Heart right ventricle (tissue), 16 donors: ENCODE measurements at regions not wholly inside any gene's neighbourhood (a gene's known extent, or its start where the extent isn't known, plus 50 kb on each side); places are given as distances from the start of the nearest gene placed in this dataset.

Experiments used
- ATAC-seq, 8 donors: fragments of 200-7000 bp; cut with Tn5 transposase; one replicate each; pipeline ENCODE4 v1.9.1; 2020; ENCODE audit warnings: mild to moderate bottlenecking in 8 of 8, moderate library complexity in 8 of 8, moderate number of reproducible peaks in 1 of 8
- DNase-seq, 2 donors: peaks; one replicate each; pipeline ENCODE4 v3.0.0-alpha.2; 2020
- H3K27ac ChIP-seq, 10 donors: fragments of 200-600 bp; sonication (generic) in 2 of 10; one replicate each; pipeline versions ENCODE4 v1.5.0 to v1.8.0; 2020 to 2022; ENCODE audit warnings: mild to moderate bottlenecking in 3 of 10
- H3K27me3 ChIP-seq, 7 donors: fragments of 200-600 bp; one replicate each; pipeline ENCODE4 v1.8.0; 2021 to 2022; ENCODE audit warnings: mild to moderate bottlenecking in 2 of 7
- H3K36me3 ChIP-seq, 9 donors: fragments of 200-600 bp; sonication (generic) in 1 of 9; one replicate each; pipeline versions ENCODE4 v1.5.0 to v1.8.0; 2020 to 2022; ENCODE audit warnings: mild to moderate bottlenecking in 2 of 9
- H3K4me1 ChIP-seq, 9 donors: fragments of 200-600 bp; sonication (generic) in 1 of 9; one replicate each; pipeline versions ENCODE4 v1.5.0 to v1.8.0; 2020 to 2022; ENCODE audit warnings: mild to moderate bottlenecking in 4 of 9
- H3K4me3 ChIP-seq, 10 donors: fragments of 200-600 bp; sonication (generic) in 2 of 10; one replicate each; pipeline versions ENCODE4 v1.5.0 to v1.8.0; 2020 to 2022; ENCODE audit warnings: mild to moderate bottlenecking in 7 of 10, moderate library complexity in 2 of 10
- H3K9me3 ChIP-seq, 11 donors: fragments of 200-600 bp in 10 of 11; sonication (generic) in 2 of 11; one replicate each; pipeline versions ENCODE4 v1.5.0 to v1.8.0; 2013 to 2022; ENCODE audit warnings: mild to moderate bottlenecking in 2 of 11, control low read depth in 1 of 11, moderate library complexity in 1 of 11
- WGBS, 2 donors: extraction: QIAGEN DNeasy Blood & Tissue Kit; methylation state at CpG; one replicate each; pipeline ENCODE4 v1.1.7; 2013; ENCODE audit warnings: inconsistent platforms in 1 of 2; 5-methylcytosine and 5-hydroxymethylcytosine counted together
- intact Hi-C, 10 donors: fragments of 100-400 bp; cut with DNase I; formaldehyde crosslinking; loops; one replicate each; pipeline versions ENCODE4 v1.11.1 to v1.14.2; 2022
- TF ChIP-seq, protein P1 (sequence below), 9 donors: fragments of 200-600 bp; sonication (generic) in 2 of 9; IDR thresholded peaks; one replicate each; pipeline versions ENCODE4 v1.5.0 to v1.8.0; 2021 to 2022; ENCODE audit warnings: antibody characterized with exemption in 9 of 9, mild to moderate bottlenecking in 5 of 9, moderate library complexity in 1 of 9
- donor health status: Arrhythmogenic right ventricular cardiomyopathy.
- donor health status: ischemic (EF 13 %, LVEDD 7.1; RV severe dilation, severe dysfunction).
- donor health status: healthy with polysubstance abuse.
- donor health status: DM: no; HTN: yes; CAD: no.
- donor health status: DM: no; HTN: no; CAD: no.
- donor health status: ischemic (EF 25% LVEDD 6.9; RV normal size, moderate dysfunction).
- donor health status: ischemic (EF 25% LVEDD 5.7; RV mildly dilated, moderate dysfunction).
- donor health status: healthy.
- donor health status: DM: yes; HTN: yes; CAD: no.
- donor health status: Ischemic cardiomyopathy.
- donor health status: ischemic (EF 35%, LVEDD 5.7; RV mildly dilated, moderate dysfunction).
- donor health status: nonischemic (EF 11% LVEDD 7.7; RV severe dilation, severe dysfunction).
- donor health status: DM: yes; HTN: yes; CAD: no.
- donor health status: PGD.
- donor health status: ischemic (EF 29% LVEDD 5.4; RV normal size, mild dysfunction).
- donor health status: nonischemic (EF 23%, LVEDD 6.1; RV moderate dilation, normal function).

DNA sequence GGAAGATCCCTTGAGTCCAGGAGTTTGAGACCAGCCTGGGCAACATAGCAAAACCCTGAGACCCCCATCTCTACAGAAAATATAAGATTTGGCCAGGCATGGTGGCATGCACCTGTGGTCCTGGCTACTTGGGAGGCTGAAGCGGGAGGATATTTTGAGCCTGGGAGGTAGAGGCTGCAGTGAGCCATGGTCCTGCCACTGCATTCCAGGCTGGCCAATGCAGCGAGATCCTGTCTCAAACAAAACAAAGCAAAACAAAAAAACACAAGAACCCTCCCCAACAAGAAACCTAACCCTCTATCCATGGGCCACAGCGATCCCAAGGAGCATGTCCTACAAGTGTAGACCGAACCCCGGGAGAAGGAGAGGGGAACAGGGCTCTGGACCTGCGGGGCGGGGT lies 133.3 kb downstream of the MGAT5B start:
- ATAC-seq (no peak), DNase-seq (no peak)
- TF ChIP-seq, protein P1, sequence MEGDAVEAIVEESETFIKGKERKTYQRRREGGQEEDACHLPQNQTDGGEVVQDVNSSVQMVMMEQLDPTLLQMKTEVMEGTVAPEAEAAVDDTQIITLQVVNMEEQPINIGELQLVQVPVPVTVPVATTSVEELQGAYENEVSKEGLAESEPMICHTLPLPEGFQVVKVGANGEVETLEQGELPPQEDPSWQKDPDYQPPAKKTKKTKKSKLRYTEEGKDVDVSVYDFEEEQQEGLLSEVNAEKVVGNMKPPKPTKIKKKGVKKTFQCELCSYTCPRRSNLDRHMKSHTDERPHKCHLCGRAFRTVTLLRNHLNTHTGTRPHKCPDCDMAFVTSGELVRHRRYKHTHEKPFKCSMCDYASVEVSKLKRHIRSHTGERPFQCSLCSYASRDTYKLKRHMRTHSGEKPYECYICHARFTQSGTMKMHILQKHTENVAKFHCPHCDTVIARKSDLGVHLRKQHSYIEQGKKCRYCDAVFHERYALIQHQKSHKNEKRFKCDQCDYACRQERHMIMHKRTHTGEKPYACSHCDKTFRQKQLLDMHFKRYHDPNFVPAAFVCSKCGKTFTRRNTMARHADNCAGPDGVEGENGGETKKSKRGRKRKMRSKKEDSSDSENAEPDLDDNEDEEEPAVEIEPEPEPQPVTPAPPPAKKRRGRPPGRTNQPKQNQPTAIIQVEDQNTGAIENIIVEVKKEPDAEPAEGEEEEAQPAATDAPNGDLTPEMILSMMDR (IDR thresholded peaks at IDR 0.05), result no peak
- WGBS, 2 donors, result 93 to 95% methylated on average over 7 of the region's 7 CpGs
- no peaks in the 10 kb centered on the region for H3K36me3 ChIP-seq
- H3K27ac ChIP-seq, result no peak overlapping the region
- H3K4me3 ChIP-seq, result no peak overlapping the region
- intact Hi-C loops, result no loop called here
- H3K9me3 ChIP-seq, result no peaks in the 10 kb centered on the region
- H3K4me1 ChIP-seq, result no peaks in the 10 kb centered on the region
- H3K27me3 ChIP-seq, result peaks cover 0 to 58% (median 37%) of the 10 kb centered on the region in 7 donors

- Histone ChIP-seq H3K36me3 (no peaks in the 10 kb centered on the region), H3K4me3 (no peak overlapping the region), H3K27me3 (peaks cover 0 to 59% (median 39%) of the 10 kb centered on the region in 7 donors), H3K4me1 (no peaks in the 10 kb centered on the region), H3K9me3 (no peaks in the 10 kb centered on the region), H3K27ac (no peak overlapping the region)
- TF ChIP-seq, protein P1 (IDR thresholded peaks at IDR 0.05), result no peak
- ATAC-seq (no peak), DNase-seq (no peak)
- WGBS, 2 donors, result 62 to 63% methylated on average over 23 of the region's 23 CpGs
- intact Hi-C loops, result no loop called here
Observed at GRCh38 chr17:77002103-77003045, 134.2 kb downstream of the MGAT5B start.

GRCh38 chr17:77003699-77004098 lies 135.5 kb downstream of the MGAT5B start:
- ATAC-seq, result no peak
- DNase-seq, result no peak
- WGBS, 2 donors, result 93% methylated on average over 2 of the region's 2 CpGs
- TF ChIP-seq, protein P1 (IDR thresholded peaks at IDR 0.05), result no peak
- intact Hi-C loops, result no loop called here
- no peaks in the 10 kb centered on the region for H3K36me3 ChIP-seq
- no peaks in the 10 kb centered on the region for H3K9me3 ChIP-seq
- H3K27ac ChIP-seq, result no peak overlapping the region
- no peaks in the 10 kb centered on the region for H3K4me1 ChIP-seq
- peaks cover 0 to 62% (median 40%) of the 10 kb centered on the region in 7 donors for H3K27me3 ChIP-seq
- no peak overlapping the region for H3K4me3 ChIP-seq

GRCh38 chr17:77006971-77007649 lies 133.7 kb upstream of the SEC14L1 start:
- intact Hi-C loops, result no loop called here
- no peak for ATAC-seq
- WGBS, 2 donors, result 63% methylated on average over 20 of the region's 20 CpGs

More at GRCh38 chr17:77006971-77007649, 133.7 kb upstream of the SEC14L1 start:
- no peak overlapping the region for H3K27ac ChIP-seq
- TF ChIP-seq, protein P1 (IDR thresholded peaks at IDR 0.05), result no peak
- no peaks in the 10 kb centered on the region for H3K36me3 ChIP-seq
- H3K4me3 ChIP-seq, result no peak overlapping the region
- H3K9me3 ChIP-seq, result peaks cover 0 to 31% (median 9%) of the 10 kb centered on the region in 11 donors
- DNase-seq, result no peak
- H3K4me1 ChIP-seq, result no peaks in the 10 kb centered on the region
- H3K27me3 ChIP-seq, result peaks cover 0 to 66% (median 40%) of the 10 kb centered on the region in 7 donors
